Activated B cell treated with CpG ODN at 0.5 μM for 24 hours (primary cell): ENCODE measurements at regions not wholly inside any gene's neighbourhood (a gene's known extent, or its start where the extent isn't known, plus 50 kb on each side); places are given as distances from the start of the nearest gene placed in this dataset.

Experiments
- ATAC-seq: fragments of 200-7000 bp; cut with Tn5 transposase; one replicate; pipeline ENCODE4 v1.10.0; 2021; ENCODE audit warnings: low read depth, mild to moderate bottlenecking, moderate library complexity
- CTCF ChIA-PET: fragments of 350-600 bp; sonication (Branson Sonifier 250); formaldehyde crosslinking; loops from one replicate; lab custom pipeline; 2021; ENCODE audit warnings: antibody characterized with exemption; lab: Charles Lee
- POLR2A ChIA-PET: fragments of 350-600 bp; sonication (Branson Sonifier 250); formaldehyde crosslinking; loops from one replicate; lab custom pipeline; 2021; ENCODE audit warnings: antibody characterized with exemption; lab: Charles Lee
- DNase-seq: peaks from one replicate; pipeline ENCODE4 v3.0.0; 2022
- H3K27ac Mint-ChIP-seq: one replicate; pipeline ENCODE4 v1.8.0; 2020; ENCODE audit warnings: mixed read lengths
- H3K27me3 Mint-ChIP-seq: one replicate; pipeline ENCODE4 v1.8.0; 2021; ENCODE audit warnings: mixed read lengths
- H3K36me3 Mint-ChIP-seq: one replicate; pipeline ENCODE4 v1.8.0; 2021; ENCODE audit warnings: low read depth, mixed read lengths
- H3K4me1 Mint-ChIP-seq: one replicate; pipeline ENCODE4 v1.8.0; 2021; ENCODE audit warnings: mixed read lengths
- H3K4me3 Mint-ChIP-seq: one replicate; pipeline ENCODE4 v1.8.0; 2020; ENCODE audit warnings: mild to moderate bottlenecking, mixed read lengths
- H3K9me3 Mint-ChIP-seq: one replicate; pipeline ENCODE4 v1.8.0; 2020; ENCODE audit warnings: mixed read lengths
- CTCF ChIP-seq: fragments of 200-600 bp; IDR thresholded peaks from one replicate; pipeline ENCODE4 v1.8.0; 2022; ENCODE audit warnings: antibody characterized with exemption, mild to moderate bottlenecking
- intact Hi-C: fragments of 100-400 bp; cut with micrococcal nuclease; formaldehyde crosslinking; loops from one replicate; pipeline ENCODE4 v1.15.1; 2024

- CTCF ChIA-PET = interaction anchor here (2.1 kb wide), 1 partner anchor 10 kb away, joined by 6 read pairs; no protein-coding TSS in a partner anchor
- ATAC-seq = no peak
- no peaks in the 10 kb centered on the region for H3K4me1 Mint-ChIP-seq
These were observed 297.9 kb upstream of the G2E3 start for GRCh38 chr14:30260833-30261607.

GRCh38 chr14:30264161-30264560 lies 294.8 kb upstream of the G2E3 start:
- CTCF ChIA-PET = no interaction called here
- no peak for DNase-seq
- no peak for TF ChIP-seq CTCF
- POLR2A ChIA-PET = no interaction called here
- Mint-ChIP-seq H3K9me3 (no peaks in the 10 kb centered on the region), H3K4me1 (no peaks in the 10 kb centered on the region), H3K27me3 (no peaks in the 10 kb centered on the region), H3K4me3 (no peak overlapping the region), H3K27ac (no peak overlapping the region), H3K36me3 (no peaks in the 10 kb centered on the region)
- ATAC-seq = no peak
- intact Hi-C loops = no loop called here

More at GRCh38 chr14:30260833-30261607, 297.9 kb upstream of the G2E3 start:
- intact Hi-C loops = no loop called here
- Mint-ChIP-seq H3K27me3 (no peaks in the 10 kb centered on the region), H3K9me3 (peaks cover 3% of the 10 kb centered on the region), H3K4me3 (no peak overlapping the region), H3K36me3 (no peaks in the 10 kb centered on the region), H3K27ac (no peak overlapping the region)
- POLR2A ChIA-PET = no interaction called here
- no peak for DNase-seq
- no peak for TF ChIP-seq CTCF

- intact Hi-C loops = no loop called here
- Mint-ChIP-seq H3K36me3 (no peaks in the 10 kb centered on the region), H3K4me1 (peaks cover 2% of the 10 kb centered on the region), H3K27me3 (peaks cover 4% of the 10 kb centered on the region), H3K4me3 (no peak overlapping the region), H3K27ac (no peak overlapping the region), H3K9me3 (no peaks in the 10 kb centered on the region)
- POLR2A ChIA-PET = no interaction called here
- CTCF ChIA-PET = interaction anchor here (1.1 kb wide), 1 partner anchor 17 kb away, joined by 3 read pairs; no protein-coding TSS in a partner anchor
- ATAC-seq (no peak), DNase-seq (no peak)
- TF ChIP-seq CTCF = no peak
These were observed 292.7 kb upstream of the G2E3 start for GRCh38 chr14:30266290-30266689.

GRCh38 chr14:30267141-30267540 lies 291.8 kb upstream of the G2E3 start:
- Mint-ChIP-seq H3K9me3 (no peaks in the 10 kb centered on the region), H3K27ac (no peak overlapping the region), H3K4me1 (peaks cover 2% of the 10 kb centered on the region), H3K4me3 (no peak overlapping the region), H3K36me3 (no peaks in the 10 kb centered on the region), H3K27me3 (peaks cover 4% of the 10 kb centered on the region)
- DNase-seq (no peak), ATAC-seq (no peak)
- TF ChIP-seq CTCF = no peak
- POLR2A ChIA-PET = no interaction called here
- CTCF ChIA-PET = no interaction called here
- intact Hi-C loops = no loop called here
